PC-9 (cell line): ENCODE measurements at regions not wholly inside any gene's neighbourhood (a gene's known extent, or its start where the extent isn't known, plus 50 kb on each side); places are given as distances from the start of the nearest gene placed in this dataset.

Source experiments
- EZH2 ChIP-seq: fragments of 200-600 bp; sonication (generic); IDR thresholded peaks from 2 replicates; pipeline ENCODE4 v1.8.0; 2017; ENCODE audit warnings: antibody characterized with exemption, low read depth
- TF ChIP-seq, protein P1 (sequence below): fragments of 200-600 bp; sonication (generic); conservative IDR thresholded peaks from 2 replicates; pipeline ENCODE4 v1.6.1; 2017; ENCODE audit warnings: mixed run types, antibody characterized with exemption, mild to moderate bottlenecking, moderate library complexity

GRCh38 chr1:96991261-96991660, 269.7 kb downstream of the PTBP2 start:
- TF ChIP-seq, protein P1, sequence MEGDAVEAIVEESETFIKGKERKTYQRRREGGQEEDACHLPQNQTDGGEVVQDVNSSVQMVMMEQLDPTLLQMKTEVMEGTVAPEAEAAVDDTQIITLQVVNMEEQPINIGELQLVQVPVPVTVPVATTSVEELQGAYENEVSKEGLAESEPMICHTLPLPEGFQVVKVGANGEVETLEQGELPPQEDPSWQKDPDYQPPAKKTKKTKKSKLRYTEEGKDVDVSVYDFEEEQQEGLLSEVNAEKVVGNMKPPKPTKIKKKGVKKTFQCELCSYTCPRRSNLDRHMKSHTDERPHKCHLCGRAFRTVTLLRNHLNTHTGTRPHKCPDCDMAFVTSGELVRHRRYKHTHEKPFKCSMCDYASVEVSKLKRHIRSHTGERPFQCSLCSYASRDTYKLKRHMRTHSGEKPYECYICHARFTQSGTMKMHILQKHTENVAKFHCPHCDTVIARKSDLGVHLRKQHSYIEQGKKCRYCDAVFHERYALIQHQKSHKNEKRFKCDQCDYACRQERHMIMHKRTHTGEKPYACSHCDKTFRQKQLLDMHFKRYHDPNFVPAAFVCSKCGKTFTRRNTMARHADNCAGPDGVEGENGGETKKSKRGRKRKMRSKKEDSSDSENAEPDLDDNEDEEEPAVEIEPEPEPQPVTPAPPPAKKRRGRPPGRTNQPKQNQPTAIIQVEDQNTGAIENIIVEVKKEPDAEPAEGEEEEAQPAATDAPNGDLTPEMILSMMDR = no peak
- no peak for TF ChIP-seq EZH2
